ENCODE measurements at regions not wholly inside any gene's neighbourhood (a gene's known extent, or its start where the extent isn't known, plus 50 kb on each side); places are given as distances from the start of the nearest gene placed in this dataset.
A peak's percentile ranks its signal among the peaks of the same experiment; 100 is the strongest.

DNA sequence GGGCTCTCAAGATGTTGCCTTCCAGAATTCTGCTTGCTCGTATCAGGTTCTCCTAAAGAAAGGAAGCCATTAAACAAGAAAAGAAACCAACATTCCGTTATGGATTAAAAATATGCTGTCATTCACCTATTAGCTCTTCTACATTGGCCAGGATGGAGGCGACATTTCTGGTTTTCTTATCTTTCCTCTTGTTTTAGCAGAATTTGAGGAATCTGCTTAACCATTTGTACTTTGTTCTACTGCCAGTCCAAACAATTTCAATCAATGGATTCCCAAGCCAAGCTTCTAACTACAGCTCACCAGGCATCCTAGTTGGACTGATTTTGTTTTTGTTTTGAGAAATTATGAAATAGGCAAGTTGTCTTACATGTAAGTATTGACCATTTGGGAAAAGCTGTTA, 164.6 kb upstream of the TSC22D2 start:
- no peaks in the 10 kb centered on the region for H3K79me2 ChIP-seq
- no peaks in the 10 kb centered on the region for H3K9me2 ChIP-seq (replicated peaks; ENCODE audit: insufficient read depth)
- H4K20me1 ChIP-seq (ENCODE audit: insufficient read depth, poor library complexity, severe bottlenecking) = no peaks in the 10 kb centered on the region
- H3K4me1 ChIP-seq (ENCODE audit: insufficient read depth) = peaks cover 13% of the 10 kb centered on the region
- H3K4me2 ChIP-seq = no peak overlapping the region
- TF ChIP-seq, protein P1, sequence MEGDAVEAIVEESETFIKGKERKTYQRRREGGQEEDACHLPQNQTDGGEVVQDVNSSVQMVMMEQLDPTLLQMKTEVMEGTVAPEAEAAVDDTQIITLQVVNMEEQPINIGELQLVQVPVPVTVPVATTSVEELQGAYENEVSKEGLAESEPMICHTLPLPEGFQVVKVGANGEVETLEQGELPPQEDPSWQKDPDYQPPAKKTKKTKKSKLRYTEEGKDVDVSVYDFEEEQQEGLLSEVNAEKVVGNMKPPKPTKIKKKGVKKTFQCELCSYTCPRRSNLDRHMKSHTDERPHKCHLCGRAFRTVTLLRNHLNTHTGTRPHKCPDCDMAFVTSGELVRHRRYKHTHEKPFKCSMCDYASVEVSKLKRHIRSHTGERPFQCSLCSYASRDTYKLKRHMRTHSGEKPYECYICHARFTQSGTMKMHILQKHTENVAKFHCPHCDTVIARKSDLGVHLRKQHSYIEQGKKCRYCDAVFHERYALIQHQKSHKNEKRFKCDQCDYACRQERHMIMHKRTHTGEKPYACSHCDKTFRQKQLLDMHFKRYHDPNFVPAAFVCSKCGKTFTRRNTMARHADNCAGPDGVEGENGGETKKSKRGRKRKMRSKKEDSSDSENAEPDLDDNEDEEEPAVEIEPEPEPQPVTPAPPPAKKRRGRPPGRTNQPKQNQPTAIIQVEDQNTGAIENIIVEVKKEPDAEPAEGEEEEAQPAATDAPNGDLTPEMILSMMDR (IDR thresholded peaks at IDR 0.05; ENCODE audit: poor library complexity) = no peak
- no peak for TF ChIP-seq EZH2 (IDR thresholded peaks at IDR 0.05; ENCODE audit: borderline replicate concordance)
- TF ChIP-seq EZH2phosphoT487 (IDR thresholded peaks at IDR 0.05; ENCODE audit: low read depth, severe bottlenecking, unreplicated experiment) = no peak
- no peaks in the 10 kb centered on the region for H3K27me3 ChIP-seq
- H3K36me3 ChIP-seq (replicated peaks; ENCODE audit: insufficient read depth, low read depth) = no peaks in the 10 kb centered on the region
- H3K27ac ChIP-seq = no peak overlapping the region
- no peak for DNase-seq (ENCODE audit: low spot score)
- no peak overlapping the region for H2AFZ ChIP-seq
- no peaks in the 10 kb centered on the region for H3K9me3 ChIP-seq (ENCODE audit: low read depth)
- no peak overlapping the region for H3K4me3 ChIP-seq
- WGBS (ENCODE audit: low lambda C conversion rate, missing lambda C conversion rate) = 87% methylated on average over 3 of the region's 3 CpGs

DNA sequence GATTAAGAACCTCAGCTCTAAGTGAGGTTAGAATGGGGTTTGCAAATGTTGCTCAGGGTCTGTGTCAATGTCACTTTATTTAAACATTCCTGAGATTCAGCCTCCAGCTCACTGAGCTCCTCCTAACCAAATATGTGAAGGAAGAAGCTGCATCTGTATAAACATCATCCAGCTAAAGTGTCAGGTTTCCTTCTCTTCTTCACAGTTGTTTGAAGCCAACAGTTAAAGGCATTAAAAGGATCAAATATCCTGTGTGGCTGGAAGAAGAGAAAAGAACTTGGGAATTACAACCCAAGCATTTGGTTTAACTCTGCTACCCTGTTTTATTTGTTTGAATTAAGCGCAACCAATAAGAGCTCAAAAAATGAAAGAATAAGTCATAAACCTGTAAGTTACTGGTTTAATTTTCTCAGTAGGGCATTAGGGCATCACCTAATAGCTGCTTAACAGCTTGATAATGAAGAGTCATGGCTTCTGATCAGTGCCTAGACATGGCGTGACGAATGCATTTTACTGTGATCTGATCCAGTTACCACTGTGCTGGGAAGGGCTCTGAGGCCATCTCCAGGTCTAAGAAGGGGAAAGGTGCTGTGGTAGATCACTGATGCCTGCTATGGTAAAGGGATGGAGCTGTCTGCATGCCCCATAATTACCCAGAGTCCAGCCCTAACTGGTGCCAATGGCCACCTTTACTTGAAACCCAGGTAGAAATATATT, 165.7 kb upstream of the TSC22D2 start:
- H3K4me2 ChIP-seq = peak overlapping the region; percentile 17

DNA sequence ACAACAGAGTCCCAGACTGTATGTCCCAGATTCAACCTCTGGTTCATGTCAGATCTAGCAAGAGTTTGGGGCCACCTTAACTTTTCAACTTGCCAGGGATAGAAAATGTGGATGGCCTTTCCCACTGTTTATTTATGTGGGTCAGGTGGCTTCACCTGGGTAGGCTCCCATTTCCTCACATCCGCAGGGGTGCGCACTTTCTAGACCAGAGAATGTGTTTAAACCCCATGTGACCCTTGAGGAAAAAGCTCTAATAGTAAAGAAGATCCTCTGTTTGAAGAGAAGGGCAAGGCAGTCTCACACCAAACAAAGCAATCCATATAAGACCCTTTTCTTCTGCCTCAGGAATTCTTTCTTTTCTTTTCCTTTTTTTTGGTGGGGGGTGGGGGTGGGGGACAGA, 167.2 kb upstream of the TSC22D2 start:
- no peak overlapping the region for H3K27ac ChIP-seq
- H3K9me3 ChIP-seq (ENCODE audit: low read depth) = no peaks in the 10 kb centered on the region
- H3K36me3 ChIP-seq (replicated peaks; ENCODE audit: insufficient read depth, low read depth) = no peaks in the 10 kb centered on the region
- H3K79me2 ChIP-seq = no peaks in the 10 kb centered on the region
- no peak overlapping the region for H3K4me3 ChIP-seq
- peaks cover 19% of the 10 kb centered on the region for H3K4me1 ChIP-seq (ENCODE audit: insufficient read depth)
- peak; percentile 38 for DNase-seq (ENCODE audit: low spot score)
- no peaks in the 10 kb centered on the region for H3K9me2 ChIP-seq (replicated peaks; ENCODE audit: insufficient read depth)
- H2AFZ ChIP-seq = no peak overlapping the region
- 41% methylated on average over 2 of the region's 2 CpGs for WGBS (ENCODE audit: low lambda C conversion rate, missing lambda C conversion rate)
- TF ChIP-seq, protein P1 (IDR thresholded peaks at IDR 0.05; ENCODE audit: poor library complexity) = no peak
- no peak for TF ChIP-seq EZH2 (IDR thresholded peaks at IDR 0.05; ENCODE audit: borderline replicate concordance)
- no peak for TF ChIP-seq EZH2phosphoT487 (IDR thresholded peaks at IDR 0.05; ENCODE audit: low read depth, severe bottlenecking, unreplicated experiment)
- H3K4me2 ChIP-seq = no peak overlapping the region
- no peaks in the 10 kb centered on the region for H3K27me3 ChIP-seq
- no peaks in the 10 kb centered on the region for H4K20me1 ChIP-seq (ENCODE audit: insufficient read depth, poor library complexity, severe bottlenecking)

More for the DNA sequence above, 165.7 kb upstream of the TSC22D2 start:
- no peaks in the 10 kb centered on the region for H3K9me2 ChIP-seq (replicated peaks; ENCODE audit: insufficient read depth)
- 55% methylated on average over 3 of the region's 3 CpGs for WGBS (ENCODE audit: low lambda C conversion rate, missing lambda C conversion rate)
- H2AFZ ChIP-seq = no peak overlapping the region
- no peak overlapping the region for H3K4me3 ChIP-seq
- no peaks in the 10 kb centered on the region for H3K79me2 ChIP-seq
- H3K36me3 ChIP-seq (replicated peaks; ENCODE audit: insufficient read depth, low read depth) = no peaks in the 10 kb centered on the region
- H3K27me3 ChIP-seq = no peaks in the 10 kb centered on the region
- peaks cover 15% of the 10 kb centered on the region for H3K4me1 ChIP-seq (ENCODE audit: insufficient read depth)
- TF ChIP-seq, protein P1 (IDR thresholded peaks at IDR 0.05; ENCODE audit: poor library complexity) = no peak
- peak overlapping the region; percentile 1 for H3K27ac ChIP-seq
- DNase-seq (ENCODE audit: low spot score) = no peak
- H3K9me3 ChIP-seq (ENCODE audit: low read depth) = no peaks in the 10 kb centered on the region
- no peaks in the 10 kb centered on the region for H4K20me1 ChIP-seq (ENCODE audit: insufficient read depth, poor library complexity, severe bottlenecking)

All from hepatocyte (in vitro differentiated cells).